Fibroblast of lung (primary cell): ENCODE measurements at regions not wholly inside any gene's neighbourhood (a gene's known extent, or its start where the extent isn't known, plus 50 kb on each side); places are given as distances from the start of the nearest gene placed in this dataset.

Experiments
- DNase-seq, 2 donors: peaks; one replicate each; pipeline versions ENCODE4 v3.0.0 to v3.0.0-alpha.2; 2010; ENCODE audit warnings: low read depth in 2 of 2
- H2AFZ ChIP-seq: 2 replicates; pipeline ENCODE4 v1.5.1; 2012; ENCODE audit warnings: low read length, control low read depth, inconsistent platforms
- H3K27ac ChIP-seq: 2 replicates; pipeline ENCODE4 v1.5.1; 2011; ENCODE audit warnings: low read length, control low read depth; ENCODE audit not compliant: insufficient read depth
- H3K27me3 ChIP-seq: 2 replicates; pipeline ENCODE4 v1.5.1; 2011; ENCODE audit warnings: mild to moderate bottlenecking, low read length; ENCODE audit not compliant: control insufficient read depth, insufficient read depth
- H3K36me3 ChIP-seq: 2 replicates; pipeline ENCODE4 v1.5.1; 2011; ENCODE audit warnings: low read length; ENCODE audit not compliant: control insufficient read depth, insufficient read depth
- H3K4me1 ChIP-seq: 2 replicates; pipeline ENCODE4 v1.5.1; 2011; ENCODE audit warnings: low read length; ENCODE audit not compliant: control insufficient read depth, insufficient read depth; ENCODE audit errors: extremely low read depth
- H3K4me2 ChIP-seq: 2 replicates; pipeline ENCODE4 v1.5.1; 2011; ENCODE audit warnings: low read length, control low read depth; ENCODE audit not compliant: insufficient read depth; ENCODE audit errors: extremely low read depth
- H3K4me3 ChIP-seq, 4 experiments: fragments of 200-600 bp in 1 of 4; sonication (generic) in 1 of 4; replicated peaks in 1 of 4; 2 replicates each; pipeline ENCODE4 v1.5.1; 2011 to 2016; ENCODE audit warnings: low read length in 4 of 4, low read depth in 3 of 4, mild to moderate bottlenecking in 3 of 4, control low read depth in 2 of 4, inconsistent platforms in 1 of 4, mixed read lengths in 1 of 4; ENCODE audit not compliant: insufficient read depth in 1 of 4; ENCODE audit errors: control extremely low read depth in 1 of 4
- H3K79me2 ChIP-seq: 2 replicates; pipeline ENCODE4 v1.5.1; 2012; ENCODE audit warnings: mild to moderate bottlenecking, low read length, inconsistent platforms; ENCODE audit not compliant: control insufficient read depth, insufficient read depth
- H3K9ac ChIP-seq: 2 replicates; pipeline ENCODE4 v1.5.1; 2011; ENCODE audit warnings: mild to moderate bottlenecking, low read length, control low read depth; ENCODE audit not compliant: insufficient read depth
- H3K9me3 ChIP-seq: 2 replicates; pipeline ENCODE4 v1.5.1; 2012; ENCODE audit warnings: low read depth, low read length; ENCODE audit not compliant: control insufficient read depth, insufficient read depth
- H4K20me1 ChIP-seq: 2 replicates; pipeline ENCODE4 v1.5.1; 2011; ENCODE audit warnings: low read length; ENCODE audit not compliant: control insufficient read depth, insufficient read depth; ENCODE audit errors: extremely low read depth
- CTCF ChIP-seq, 2 donors: IDR thresholded peaks in 1 of 2; conservative IDR thresholded peaks in 1 of 2; 1 replicate in 1 of 2; 2 replicates in 1 of 2; pipeline ENCODE4 v1.5.1; 2011 to 2012; ENCODE audit warnings: low read length in 2 of 2, control low read depth in 1 of 2, inconsistent platforms in 1 of 2, low read depth in 1 of 2, mild to moderate bottlenecking in 1 of 2
- EZH2 ChIP-seq: IDR thresholded peaks from 2 replicates; pipeline ENCODE4 v1.5.1; 2012; ENCODE audit warnings: low read length, control low read depth, mild to moderate bottlenecking; ENCODE audit errors: missing control alignments

GRCh38 chr1:222310836-222311235, 237.1 kb downstream of the HHIPL2 start:
- Histone ChIP-seq H3K4me3 (no peak overlapping the region), H3K4me1 (no peaks in the 10 kb centered on the region), H3K27me3 (peaks cover 2% of the 10 kb centered on the region), H4K20me1 (no peaks in the 10 kb centered on the region), H3K9ac (no peak overlapping the region), H3K36me3 (no peaks in the 10 kb centered on the region), H3K9me3 (no peaks in the 10 kb centered on the region), H2AFZ (no peak overlapping the region), H3K79me2 (no peaks in the 10 kb centered on the region), H3K4me2 (no peak overlapping the region), H3K27ac (no peak overlapping the region)
- no peak for TF ChIP-seq CTCF (conservative IDR thresholded peaks at IDR 0.05 in 1 of 2, IDR thresholded peaks at IDR 0.05 in 1 of 2; ENCODE audit: low read depth in 1 of 2, low read length in 2 of 2)
- TF ChIP-seq EZH2 = no peak
- no peak for DNase-seq

- Histone ChIP-seq H2AFZ (no peak overlapping the region), H3K9ac (no peak overlapping the region), H3K27ac (no peak overlapping the region), H3K4me2 (no peak overlapping the region), H3K4me1 (no peaks in the 10 kb centered on the region), H3K4me3 (no peak overlapping the region), H3K9me3 (no peaks in the 10 kb centered on the region), H3K27me3 (peaks cover 2% of the 10 kb centered on the region), H4K20me1 (no peaks in the 10 kb centered on the region), H3K79me2 (no peaks in the 10 kb centered on the region), H3K36me3 (no peaks in the 10 kb centered on the region)
- no peak for DNase-seq
- TF ChIP-seq CTCF (conservative IDR thresholded peaks at IDR 0.05 in 1 of 2, IDR thresholded peaks at IDR 0.05 in 1 of 2; ENCODE audit: low read depth in 1 of 2, low read length in 2 of 2) = no peak
- no peak for TF ChIP-seq EZH2
These were observed 240.3 kb downstream of the HHIPL2 start for GRCh38 chr1:222307621-222308020.

DNA sequence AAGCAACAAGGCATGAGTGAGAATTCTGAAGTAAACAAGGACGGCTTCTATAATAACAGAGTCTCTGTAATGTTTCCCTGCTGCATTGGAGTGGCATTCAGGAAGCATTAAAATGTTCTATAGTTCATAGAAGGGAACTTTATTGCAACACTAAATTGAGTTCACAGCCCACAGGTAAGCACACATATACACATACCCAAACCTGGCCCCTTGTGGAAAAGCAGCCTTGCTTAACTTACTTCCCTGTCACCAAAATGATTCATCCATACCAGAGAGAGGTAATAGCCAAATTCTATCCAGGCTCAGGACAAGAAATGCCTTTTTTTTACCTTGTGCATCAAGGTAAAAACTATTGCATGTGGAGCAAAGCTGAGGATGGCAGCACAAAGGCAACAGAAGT, 241.4 kb downstream of the HHIPL2 start:
- Histone ChIP-seq H3K79me2 (no peaks in the 10 kb centered on the region), H3K9ac (no peak overlapping the region), H3K9me3 (no peaks in the 10 kb centered on the region), H2AFZ (no peak overlapping the region), H3K4me1 (no peaks in the 10 kb centered on the region), H3K4me2 (no peak overlapping the region), H4K20me1 (no peaks in the 10 kb centered on the region), H3K4me3 (no peak overlapping the region), H3K27ac (no peak overlapping the region), H3K27me3 (peaks cover 2% of the 10 kb centered on the region), H3K36me3 (no peaks in the 10 kb centered on the region)
- TF ChIP-seq CTCF (conservative IDR thresholded peaks at IDR 0.05 in 1 of 2, IDR thresholded peaks at IDR 0.05 in 1 of 2; ENCODE audit: low read depth in 1 of 2, low read length in 2 of 2) (no peak), EZH2 (no peak)
- DNase-seq = no peak
